HEK293T (cell line): ENCODE measurements at regions not wholly inside any gene's neighbourhood (a gene's known extent, or its start where the extent isn't known, plus 50 kb on each side); places are given as distances from the start of the nearest gene placed in this dataset.
"Not testable (repeated sequence)": the region's sequence is repeated elsewhere in the genome, so short reads cannot be mapped to it uniquely, and the experiment has no call there.

ENCODE experiments used
- CTCF ChIA-PET: fragments of 350-600 bp; formaldehyde crosslinking; extraction: SDS; loops from one replicate; lab custom pipeline; 2021; ENCODE audit warnings: antibody characterized with exemption, inconsistent platforms; lab: Yijun Ruan, JAX
- POLR2A ChIA-PET: fragments of 350-600 bp; formaldehyde crosslinking; extraction: SDS; loops from one replicate; lab custom pipeline; 2020; ENCODE audit warnings: antibody characterized with exemption, inconsistent platforms; lab: Yijun Ruan, JAX
- DNase-seq: peaks from one replicate; pipeline ENCODE4 v3.0.0; 2012; ENCODE audit warnings: mixed read lengths; ENCODE audit errors: extremely low spot score
- ARNT ChIP-seq: fragments of 450-650 bp; IDR thresholded peaks from 2 replicates; pipeline ENCODE4 v1.6.1; 2017; ENCODE audit warnings: mild to moderate bottlenecking
- BHLHE40 ChIP-seq: fragments of 450-650 bp; IDR thresholded peaks from 2 replicates; pipeline ENCODE4 v1.6.1; 2016; ENCODE audit warnings: mild to moderate bottlenecking, moderate library complexity, borderline replicate concordance
- CTBP1 ChIP-seq: fragments of 450-650 bp; IDR thresholded peaks from 2 replicates; pipeline ENCODE4 v1.6.1; 2016; ENCODE audit warnings: borderline replicate concordance
- ELF4 ChIP-seq: fragments of 450-650 bp; IDR thresholded peaks from 2 replicates; pipeline ENCODE4 v1.6.1; 2017; ENCODE audit warnings: antibody characterized with exemption
- FOXA1 ChIP-seq: fragments of 450-650 bp; IDR thresholded peaks from 2 replicates; pipeline ENCODE4 v1.6.1; 2016; ENCODE audit warnings: mild to moderate bottlenecking
- FOXK2 ChIP-seq: fragments of 450-650 bp; IDR thresholded peaks from 2 replicates; pipeline ENCODE4 v1.6.1; 2016; ENCODE audit warnings: mild to moderate bottlenecking
- FOXM1 ChIP-seq: fragments of 450-650 bp; IDR thresholded peaks from 2 replicates; pipeline ENCODE4 v1.6.1; 2017; ENCODE audit warnings: mild to moderate bottlenecking, borderline replicate concordance
- HDGF ChIP-seq: fragments of 450-650 bp; IDR thresholded peaks from 2 replicates; pipeline ENCODE4 v1.6.1; 2017; ENCODE audit warnings: antibody characterized with exemption, borderline replicate concordance
- L3MBTL2 ChIP-seq: fragments of 450-650 bp; conservative IDR thresholded peaks from 2 replicates; pipeline ENCODE4 v1.6.1; 2016; ENCODE audit warnings: mild to moderate bottlenecking
- LEF1 ChIP-seq: fragments of 450-650 bp; IDR thresholded peaks from 2 replicates; pipeline ENCODE4 v1.6.1; 2017; ENCODE audit warnings: mild to moderate bottlenecking, borderline replicate concordance
- NFRKB ChIP-seq: fragments of 450-650 bp; IDR thresholded peaks from 2 replicates; pipeline ENCODE4 v1.6.1; 2016; ENCODE audit warnings: mild to moderate bottlenecking, moderate library complexity
- PKNOX1 ChIP-seq: fragments of 450-650 bp; IDR thresholded peaks from 2 replicates; pipeline ENCODE4 v1.6.1; 2016
- SP1 ChIP-seq: fragments of 450-650 bp; IDR thresholded peaks from 2 replicates; pipeline ENCODE4 v1.6.1; 2017
- SUZ12 ChIP-seq: fragments of 450-650 bp; IDR thresholded peaks from 2 replicates; pipeline ENCODE4 v1.6.1; 2016; ENCODE audit warnings: mild to moderate bottlenecking
- TARDBP ChIP-seq: fragments of 450-650 bp; IDR thresholded peaks from 2 replicates; pipeline ENCODE4 v1.6.1; 2016
- ZNF384 ChIP-seq: fragments of 450-650 bp; IDR thresholded peaks from 2 replicates; pipeline ENCODE4 v1.6.1; 2016

GRCh38 chr4:71209161-71209560 lies 129.7 kb upstream of the SLC4A4 start:
- POLR2A ChIA-PET: no interaction called here
- CTCF ChIA-PET: no interaction called here
- DNase-seq: no peak
- TF ChIP-seq ARNT: no peak
- TF ChIP-seq TARDBP: no peak
- TF ChIP-seq FOXM1: no peak
- TF ChIP-seq SP1: no peak
- no peak for TF ChIP-seq PKNOX1
- no peak for TF ChIP-seq FOXA1
- no peak for TF ChIP-seq BHLHE40
- no peak for TF ChIP-seq L3MBTL2
- TF ChIP-seq CTBP1: no peak
- TF ChIP-seq FOXK2: no peak
- TF ChIP-seq SUZ12: no peak
- no peak for TF ChIP-seq NFRKB
- no peak for TF ChIP-seq LEF1
- no peak for TF ChIP-seq HDGF

- TF ChIP-seq FOXK2 (no peak), FOXM1 (no peak), PKNOX1 (no peak), LEF1 (no peak), HDGF (no peak), ZNF384 (no peak), TARDBP (no peak), SP1 (no peak), BHLHE40 (no peak), ELF4 (no peak), SUZ12 (no peak), CTBP1 (no peak)
- no peak for DNase-seq
- POLR2A ChIA-PET: no interaction called here
- CTCF ChIA-PET: no interaction called here
Measured at GRCh38 chr4:71210823-71211222, 128.0 kb upstream of the SLC4A4 start.

- POLR2A ChIA-PET: no interaction called here
- no peak for TF ChIP-seq NFRKB
- no peak for TF ChIP-seq LEF1
- no peak for TF ChIP-seq TARDBP
- TF ChIP-seq ZNF384: no peak
- TF ChIP-seq FOXM1: no peak
- no peak for TF ChIP-seq SUZ12
- TF ChIP-seq SP1: no peak
- no peak for TF ChIP-seq BHLHE40
- TF ChIP-seq ARNT: no peak
- no peak for TF ChIP-seq FOXK2
- CTCF ChIA-PET: no interaction called here
- DNase-seq: no peak
Measured at GRCh38 chr4:71211748-71212147, 127.1 kb upstream of the SLC4A4 start.

GRCh38 chr4:71212216-71212615 lies 126.6 kb upstream of the SLC4A4 start:
- TF ChIP-seq LEF1 (no peak), NFRKB (no peak), ZNF384 (no peak), SUZ12 (no peak), SP1 (no peak)
- ChIA-PET POLR2A (no interaction called here), CTCF (no interaction called here)
- DNase-seq: no peak

GRCh38 chr4:71214578-71214977 lies 124.2 kb upstream of the SLC4A4 start:
- TF ChIP-seq SUZ12 (no peak), HDGF (no peak), ZNF384 (no peak), SP1 (no peak), FOXM1 (no peak)
- DNase-seq: no peak
- CTCF ChIA-PET: no interaction called here
- POLR2A ChIA-PET: no interaction called here

- TF ChIP-seq TARDBP (no peak), HDGF (no peak), PKNOX1 (no peak), FOXA1 (no peak), NFRKB (no peak), ZNF384 (no peak), ELF4 (no peak), BHLHE40 (no peak)
- ChIA-PET CTCF (interaction anchor here (0.8 kb wide), 1 partner anchor 32 kb away, joined by 3 read pairs; no protein-coding TSS in a partner anchor), POLR2A (no interaction called here)
- DNase-seq: no peak
Measured at GRCh38 chr4:71216316-71216959, 122.4 kb upstream of the SLC4A4 start.

GRCh38 chr4:71217688-71218087 lies 121.1 kb upstream of the SLC4A4 start:
- ChIA-PET CTCF (no interaction called here), POLR2A (no interaction called here)
- TF ChIP-seq SP1 (no peak), BHLHE40 (no peak), ARNT (no peak), CTBP1 (no peak), ELF4 (no peak), L3MBTL2 (no peak), PKNOX1 (no peak)
- no peak for DNase-seq

GRCh38 chr4:71220848-71221247 lies 118.0 kb upstream of the SLC4A4 start:
- CTCF ChIA-PET: interaction anchor here (0.9 kb wide), 1 partner anchor 8 kb away, joined by 3 read pairs; no protein-coding TSS in a partner anchor
- not testable (repeated sequence) for DNase-seq

More at GRCh38 chr4:71220848-71221247, 118.0 kb upstream of the SLC4A4 start:
- POLR2A ChIA-PET: not testable (repeated sequence)
